ENCODE measurements at regions not wholly inside any gene's neighbourhood (a gene's known extent, or its start where the extent isn't known, plus 50 kb on each side); places are given as distances from the start of the nearest gene placed in this dataset.

DNA sequence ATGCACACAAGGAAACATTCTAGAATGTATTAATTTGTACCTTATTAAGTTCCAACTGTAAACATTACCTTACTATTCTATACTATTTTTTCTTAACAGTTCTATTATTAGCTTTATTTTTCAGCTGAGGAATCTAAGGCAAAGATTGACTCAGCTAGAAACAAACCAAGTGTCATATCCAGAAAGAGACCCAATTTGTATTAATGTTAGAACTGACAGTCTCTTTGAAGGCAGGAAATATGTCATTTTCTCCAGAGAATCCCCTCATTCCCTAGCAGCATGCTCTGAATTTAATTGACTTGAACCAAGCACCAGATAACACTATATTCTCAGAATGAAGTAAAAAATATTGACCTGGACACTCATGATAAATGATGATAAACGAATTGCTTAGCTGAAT is 81.4 kb upstream of the PLPPR5 start:
- Histone ChIP-seq H3K4me3 (no peak overlapping the region), H3K9me3 (no peaks in the 10 kb centered on the region), H3K36me3 (no peaks in the 10 kb centered on the region), H3K4me1 (no peaks in the 10 kb centered on the region), H3K27ac (no peak overlapping the region), H3K27me3 (no peaks in the 10 kb centered on the region)
- no peak for TF ChIP-seq POLR2A (IDR thresholded peaks at IDR 0.05)
- TF ChIP-seq, protein P1, sequence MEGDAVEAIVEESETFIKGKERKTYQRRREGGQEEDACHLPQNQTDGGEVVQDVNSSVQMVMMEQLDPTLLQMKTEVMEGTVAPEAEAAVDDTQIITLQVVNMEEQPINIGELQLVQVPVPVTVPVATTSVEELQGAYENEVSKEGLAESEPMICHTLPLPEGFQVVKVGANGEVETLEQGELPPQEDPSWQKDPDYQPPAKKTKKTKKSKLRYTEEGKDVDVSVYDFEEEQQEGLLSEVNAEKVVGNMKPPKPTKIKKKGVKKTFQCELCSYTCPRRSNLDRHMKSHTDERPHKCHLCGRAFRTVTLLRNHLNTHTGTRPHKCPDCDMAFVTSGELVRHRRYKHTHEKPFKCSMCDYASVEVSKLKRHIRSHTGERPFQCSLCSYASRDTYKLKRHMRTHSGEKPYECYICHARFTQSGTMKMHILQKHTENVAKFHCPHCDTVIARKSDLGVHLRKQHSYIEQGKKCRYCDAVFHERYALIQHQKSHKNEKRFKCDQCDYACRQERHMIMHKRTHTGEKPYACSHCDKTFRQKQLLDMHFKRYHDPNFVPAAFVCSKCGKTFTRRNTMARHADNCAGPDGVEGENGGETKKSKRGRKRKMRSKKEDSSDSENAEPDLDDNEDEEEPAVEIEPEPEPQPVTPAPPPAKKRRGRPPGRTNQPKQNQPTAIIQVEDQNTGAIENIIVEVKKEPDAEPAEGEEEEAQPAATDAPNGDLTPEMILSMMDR (IDR thresholded peaks at IDR 0.05): no peak
- DNase-seq: no peak

DNA sequence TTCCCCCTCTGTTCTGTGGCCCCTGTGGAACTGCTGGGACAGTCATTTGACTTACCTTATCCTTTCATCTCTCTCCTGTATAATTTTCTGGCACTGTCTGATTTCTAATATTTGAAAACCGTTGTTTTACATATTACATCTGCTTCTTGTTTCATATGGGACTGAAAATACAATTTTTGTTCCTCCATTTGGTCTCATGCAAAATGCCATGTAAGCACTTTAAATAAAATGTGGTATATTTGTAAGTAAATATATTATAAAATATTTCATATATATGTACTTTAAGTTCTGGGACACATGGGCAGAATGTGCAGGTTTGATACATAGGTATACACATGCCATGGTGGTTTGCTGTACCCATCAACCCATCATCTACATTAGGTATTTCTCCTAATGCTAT is 93.9 kb upstream of the PLPPR5 start:
- Histone ChIP-seq H3K9me3 (no peaks in the 10 kb centered on the region), H3K27me3 (no peaks in the 10 kb centered on the region), H3K4me3 (no peak overlapping the region), H3K36me3 (no peaks in the 10 kb centered on the region), H3K27ac (no peak overlapping the region), H3K4me1 (no peaks in the 10 kb centered on the region)
- TF ChIP-seq POLR2A (IDR thresholded peaks at IDR 0.05): no peak
- TF ChIP-seq, protein P1 (IDR thresholded peaks at IDR 0.05): no peak
- DNase-seq: no peak

DNA sequence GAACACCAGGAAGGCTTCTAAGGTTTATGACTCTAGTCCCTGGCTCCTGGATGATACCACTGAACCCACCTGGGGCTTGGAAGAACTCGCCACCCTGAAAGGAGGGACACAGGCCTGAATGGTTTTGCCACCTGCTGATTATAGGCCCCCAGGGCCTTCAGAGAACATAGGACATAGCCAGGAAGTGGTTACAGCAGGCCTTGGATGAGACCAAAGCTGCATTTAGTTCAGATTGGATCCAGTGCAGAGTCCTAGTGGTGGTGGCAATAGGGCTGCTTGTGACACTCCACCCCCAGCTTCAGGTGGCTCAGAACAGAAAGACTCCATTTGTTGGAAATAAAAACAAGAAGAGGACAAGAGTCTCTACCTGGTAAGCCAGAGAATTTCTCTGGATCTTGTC is 101.6 kb upstream of the PLPPR5 start:
- no peak overlapping the region for H3K27ac ChIP-seq
- H3K4me3 ChIP-seq: no peak overlapping the region
- DNase-seq: no peak
- no peaks in the 10 kb centered on the region for H3K4me1 ChIP-seq
- H3K27me3 ChIP-seq: no peaks in the 10 kb centered on the region
- TF ChIP-seq, protein P1 (IDR thresholded peaks at IDR 0.05): no peak
- TF ChIP-seq POLR2A (IDR thresholded peaks at IDR 0.05): no peak
- H3K9me3 ChIP-seq: no peaks in the 10 kb centered on the region
- no peaks in the 10 kb centered on the region for H3K36me3 ChIP-seq

DNA sequence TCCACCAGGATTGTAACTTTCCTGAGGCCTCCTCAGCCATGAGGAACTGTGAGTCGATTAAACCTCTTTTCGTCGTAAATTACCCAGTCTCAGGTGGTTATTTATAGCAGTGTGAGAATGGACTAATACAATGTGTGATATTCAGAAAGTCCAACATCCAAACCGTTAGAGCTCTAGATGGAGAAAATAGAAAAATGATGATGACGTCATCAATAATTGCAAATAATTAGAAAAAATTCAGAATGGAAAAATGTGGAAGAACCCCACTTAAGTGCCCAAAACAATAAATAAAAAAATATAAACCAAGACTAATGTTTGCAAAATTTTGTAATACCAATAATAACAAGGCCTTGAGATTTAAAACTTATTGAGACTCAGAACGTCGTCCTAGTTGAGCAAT is 103.0 kb upstream of the PLPPR5 start:
- TF ChIP-seq, protein P1 (IDR thresholded peaks at IDR 0.05): no peak
- no peak for TF ChIP-seq POLR2A (IDR thresholded peaks at IDR 0.05)
- DNase-seq: no peak
- H3K9me3 ChIP-seq: no peaks in the 10 kb centered on the region
- no peaks in the 10 kb centered on the region for H3K27me3 ChIP-seq
- H3K36me3 ChIP-seq: no peaks in the 10 kb centered on the region
- no peak overlapping the region for H3K27ac ChIP-seq
- no peak overlapping the region for H3K4me3 ChIP-seq
- H3K4me1 ChIP-seq: no peaks in the 10 kb centered on the region

DNA sequence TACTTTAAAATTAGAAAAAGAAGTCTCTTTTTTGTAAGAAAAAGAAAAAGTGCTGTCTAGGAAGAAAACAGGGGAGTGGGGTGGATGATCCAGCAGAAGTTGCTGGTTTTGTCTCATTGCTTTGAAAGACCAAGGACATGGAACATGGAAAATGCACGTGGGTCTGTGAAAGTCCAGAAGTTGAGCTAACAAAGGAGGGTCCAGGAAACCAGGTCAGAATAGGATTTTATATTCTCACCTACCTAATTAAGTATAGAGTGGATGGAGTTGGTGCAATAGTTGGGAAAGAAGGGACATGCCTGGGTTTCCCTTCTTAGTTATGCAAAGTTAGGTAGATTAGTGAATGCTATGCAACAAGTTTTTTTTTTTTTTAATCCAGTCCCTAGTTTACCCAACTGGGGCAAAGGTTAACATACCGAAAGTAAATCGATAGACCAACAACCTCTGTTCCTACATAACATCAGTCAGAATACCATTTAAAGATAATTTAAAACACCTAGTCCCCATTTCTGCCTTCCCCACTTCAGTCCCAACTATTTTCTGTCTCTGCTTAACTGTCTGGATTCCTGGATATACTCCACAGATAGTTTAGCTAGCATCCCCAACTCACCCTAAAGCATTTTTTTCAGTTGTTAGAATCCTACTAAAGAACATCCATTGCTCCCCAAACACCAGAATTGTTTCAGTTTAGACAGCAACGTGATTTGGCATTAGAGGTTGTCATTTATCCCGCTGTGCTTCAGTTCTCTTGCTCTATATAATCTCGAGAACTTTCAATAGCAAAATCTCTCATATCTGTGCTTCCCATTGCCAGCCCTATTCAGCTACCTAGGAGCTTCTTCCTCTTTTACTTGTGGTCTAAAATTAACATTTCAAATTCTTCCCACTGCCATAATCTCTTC is 105.7 kb upstream of the PLPPR5 start:
- Histone ChIP-seq H3K27me3 (no peaks in the 10 kb centered on the region), H3K9me3 (no peaks in the 10 kb centered on the region), H3K36me3 (no peaks in the 10 kb centered on the region), H3K27ac (no peak overlapping the region), H3K4me1 (no peaks in the 10 kb centered on the region), H3K4me3 (no peak overlapping the region)
- no peak for DNase-seq
- TF ChIP-seq, protein P1 (IDR thresholded peaks at IDR 0.05): no peak

Measured in Peyer's patch (tissue), 4 donors.